ENCODE measurements at regions not wholly inside any gene's neighbourhood (a gene's known extent, or its start where the extent isn't known, plus 50 kb on each side); places are given as distances from the start of the nearest gene placed in this dataset.

DNA sequence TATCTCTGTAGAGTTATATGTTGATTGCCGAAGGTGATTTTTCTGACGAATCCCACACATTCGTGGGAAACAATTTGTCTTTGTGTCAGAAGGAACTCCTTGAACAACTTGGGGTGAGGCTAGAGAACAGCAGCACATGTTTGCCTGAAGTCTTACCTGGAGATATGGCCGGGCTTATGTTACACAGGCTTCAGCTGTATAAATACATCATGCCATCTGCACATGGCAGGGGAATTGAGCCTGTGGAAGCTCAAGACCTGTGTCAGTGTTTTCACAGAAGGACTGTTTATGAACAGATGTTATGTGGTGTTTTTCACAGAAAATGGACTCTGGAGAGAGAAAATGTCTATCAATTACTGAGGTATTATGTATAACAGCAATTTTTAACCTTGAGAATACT is 203.6 kb upstream of the MDFIC2 start:
- Histone ChIP-seq H3K36me3 (no peaks in the 10 kb centered on the region), H3K27me3 (no peaks in the 10 kb centered on the region), H3K27ac (no peak overlapping the region), H3K4me3 (no peak overlapping the region), H3K4me1 (no peaks in the 10 kb centered on the region), H3K9me3 (no peaks in the 10 kb centered on the region)
- TF ChIP-seq, protein P1, sequence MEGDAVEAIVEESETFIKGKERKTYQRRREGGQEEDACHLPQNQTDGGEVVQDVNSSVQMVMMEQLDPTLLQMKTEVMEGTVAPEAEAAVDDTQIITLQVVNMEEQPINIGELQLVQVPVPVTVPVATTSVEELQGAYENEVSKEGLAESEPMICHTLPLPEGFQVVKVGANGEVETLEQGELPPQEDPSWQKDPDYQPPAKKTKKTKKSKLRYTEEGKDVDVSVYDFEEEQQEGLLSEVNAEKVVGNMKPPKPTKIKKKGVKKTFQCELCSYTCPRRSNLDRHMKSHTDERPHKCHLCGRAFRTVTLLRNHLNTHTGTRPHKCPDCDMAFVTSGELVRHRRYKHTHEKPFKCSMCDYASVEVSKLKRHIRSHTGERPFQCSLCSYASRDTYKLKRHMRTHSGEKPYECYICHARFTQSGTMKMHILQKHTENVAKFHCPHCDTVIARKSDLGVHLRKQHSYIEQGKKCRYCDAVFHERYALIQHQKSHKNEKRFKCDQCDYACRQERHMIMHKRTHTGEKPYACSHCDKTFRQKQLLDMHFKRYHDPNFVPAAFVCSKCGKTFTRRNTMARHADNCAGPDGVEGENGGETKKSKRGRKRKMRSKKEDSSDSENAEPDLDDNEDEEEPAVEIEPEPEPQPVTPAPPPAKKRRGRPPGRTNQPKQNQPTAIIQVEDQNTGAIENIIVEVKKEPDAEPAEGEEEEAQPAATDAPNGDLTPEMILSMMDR (IDR thresholded peaks at IDR 0.05) = no peak
- TF ChIP-seq EP300 (IDR thresholded peaks at IDR 0.05) = no peak
- no peak for TF ChIP-seq POLR2AphosphoS5 (IDR thresholded peaks at IDR 0.05)
- TF ChIP-seq POLR2A (IDR thresholded peaks at IDR 0.05) = no peak
- 50 to 71% methylated on average over 4 of the region's 4 CpGs for WGBS, 2 donors
- intact Hi-C loops (cut with DNase I) = no loop called here
- DNase-seq = no peak

DNA sequence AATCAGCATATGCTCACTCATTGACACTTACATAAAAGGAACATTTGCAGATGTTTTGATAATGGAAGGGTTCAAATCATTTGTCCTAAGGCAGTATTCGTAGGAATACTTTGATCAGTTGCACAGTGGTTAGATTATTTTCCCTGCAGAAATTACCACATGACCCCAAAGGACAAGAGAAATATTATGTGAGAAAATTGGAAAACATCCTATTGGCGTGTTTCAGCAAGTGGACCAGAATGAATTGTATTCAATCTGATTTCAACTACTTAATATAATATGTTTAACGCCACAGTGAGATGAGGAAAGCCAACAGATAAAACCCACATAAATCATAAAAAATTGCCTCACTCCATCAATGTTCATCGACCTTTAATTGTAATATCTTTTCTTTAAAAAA is 195.0 kb upstream of the MDFIC2 start:
- peaks cover 0 to 16% (median 13%) of the 10 kb centered on the region in 4 donors for H3K4me1 ChIP-seq
- 80 to 89% methylated on average over 4 of the region's 4 CpGs for WGBS, 2 donors
- intact Hi-C loops (cut with DNase I) = loop anchor here (10.0 kb wide), 1 partner anchor 423 kb away; no protein-coding TSS in a partner anchor
- H3K4me3 ChIP-seq = no peak overlapping the region
- no peaks in the 10 kb centered on the region for H3K36me3 ChIP-seq
- H3K27ac ChIP-seq = no peak overlapping the region
- TF ChIP-seq EP300 (IDR thresholded peaks at IDR 0.05) = no peak
- TF ChIP-seq POLR2AphosphoS5 (IDR thresholded peaks at IDR 0.05) = no peak
- TF ChIP-seq, protein P1 (IDR thresholded peaks at IDR 0.05) = no peak
- no peak for DNase-seq
- H3K27me3 ChIP-seq = no peaks in the 10 kb centered on the region
- no peaks in the 10 kb centered on the region for H3K9me3 ChIP-seq

DNA sequence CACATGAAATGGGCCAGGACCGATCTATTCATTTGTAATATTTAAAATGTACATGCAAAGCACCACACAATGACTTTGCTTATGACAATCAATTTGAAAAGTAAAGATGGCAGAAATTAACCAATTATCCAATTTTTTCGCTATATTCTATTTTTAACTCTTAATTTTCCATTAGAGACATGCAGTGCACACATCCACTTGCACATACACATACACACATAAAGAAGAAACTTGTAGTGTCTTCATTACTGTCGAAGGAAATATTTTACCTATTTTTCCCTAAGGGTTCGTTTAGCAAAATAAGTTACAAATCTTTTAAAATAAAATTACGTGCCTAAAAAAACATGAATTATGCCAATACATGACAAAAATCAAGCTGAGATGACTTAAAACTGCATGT is 194.3 kb upstream of the MDFIC2 start:
- TF ChIP-seq, protein P1 (IDR thresholded peaks at IDR 0.05) = no peak
- TF ChIP-seq POLR2A (IDR thresholded peaks at IDR 0.05) (no peak), EP300 (IDR thresholded peaks at IDR 0.05) (no peak), POLR2AphosphoS5 (IDR thresholded peaks at IDR 0.05) (no peak)
- Histone ChIP-seq H3K4me1 (peaks cover 0 to 16% (median 13%) of the 10 kb centered on the region in 4 donors), H3K9me3 (no peaks in the 10 kb centered on the region), H3K4me3 (no peak overlapping the region), H3K36me3 (no peaks in the 10 kb centered on the region), H3K27me3 (no peaks in the 10 kb centered on the region), H3K27ac (no peak overlapping the region)
- DNase-seq = no peak
- 71 to 86% methylated on average over 5 of the region's 5 CpGs for WGBS, 2 donors
- intact Hi-C loops (cut with DNase I) = loop anchor here (10.0 kb wide), 1 partner anchor 422 kb away; no protein-coding TSS in a partner anchor

DNA sequence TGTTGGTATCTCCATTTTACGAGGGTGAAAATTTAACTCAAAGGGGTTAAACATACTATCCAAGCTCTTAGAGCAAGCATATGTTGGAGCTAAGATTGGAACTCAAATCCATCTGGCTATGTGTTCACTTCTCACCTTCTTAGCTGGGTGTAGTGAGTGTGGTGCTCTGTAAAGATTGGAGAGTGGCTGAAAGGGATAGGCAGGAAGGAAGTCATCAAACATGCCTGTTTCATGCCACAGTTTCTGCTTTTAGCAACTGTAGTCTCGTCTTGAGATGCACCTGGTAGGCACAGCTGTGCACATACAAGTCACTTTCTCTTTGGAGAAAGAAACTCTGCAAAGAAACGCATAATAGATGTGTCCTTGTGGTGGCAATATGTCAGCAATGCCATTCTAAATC is 189.1 kb upstream of the MDFIC2 start:
- no peaks in the 10 kb centered on the region for H3K9me3 ChIP-seq
- TF ChIP-seq EP300 (IDR thresholded peaks at IDR 0.05) (no peak), POLR2AphosphoS5 (IDR thresholded peaks at IDR 0.05) (no peak), POLR2A (IDR thresholded peaks at IDR 0.05) (no peak)
- TF ChIP-seq, protein P1 (IDR thresholded peaks at IDR 0.05) = no peak
- no peaks in the 10 kb centered on the region for H3K27me3 ChIP-seq
- DNase-seq = no peak
- H3K4me3 ChIP-seq = no peak overlapping the region
- H3K36me3 ChIP-seq = no peaks in the 10 kb centered on the region
- H3K4me1 ChIP-seq = peaks cover 0 to 16% (median 13%) of the 10 kb centered on the region in 4 donors
- intact Hi-C loops (cut with DNase I) = loop anchor here (10.0 kb wide), 1 partner anchor 417 kb away; no protein-coding TSS in a partner anchor
- WGBS, 2 donors = 37 to 48% methylated on average over 3 of the region's 3 CpGs
- H3K27ac ChIP-seq = no peak overlapping the region

DNA sequence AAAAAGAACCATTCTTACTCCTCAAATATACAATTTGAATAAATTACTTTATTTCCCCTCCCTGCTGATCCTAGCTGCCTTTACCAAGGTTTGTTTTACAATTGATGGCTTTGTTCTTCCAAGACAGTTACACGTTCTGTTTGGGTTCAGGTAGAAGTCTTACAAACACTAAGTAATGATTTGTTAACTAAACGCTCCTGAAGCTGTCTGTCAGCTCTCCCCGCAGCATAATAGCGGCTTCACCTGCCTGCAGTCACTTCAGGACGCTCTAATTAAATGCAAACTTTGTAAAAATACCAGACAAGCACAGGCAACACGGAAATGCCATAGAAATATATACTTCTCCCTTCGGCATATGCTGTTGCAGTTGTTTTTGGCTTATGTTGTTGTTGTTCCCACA is 176.4 kb upstream of the MDFIC2 start:
- H3K27me3 ChIP-seq = no peaks in the 10 kb centered on the region
- intact Hi-C loops (cut with DNase I) = no loop called here

More for the DNA sequence above, 176.4 kb upstream of the MDFIC2 start:
- H3K4me1 ChIP-seq = no peaks in the 10 kb centered on the region
- DNase-seq = no peak
- no peak overlapping the region for H3K27ac ChIP-seq
- no peaks in the 10 kb centered on the region for H3K9me3 ChIP-seq
- 15 to 52% methylated on average over 7 of the region's 7 CpGs for WGBS, 2 donors
- no peak for TF ChIP-seq POLR2AphosphoS5 (IDR thresholded peaks at IDR 0.05)
- TF ChIP-seq, protein P1 (IDR thresholded peaks at IDR 0.05) = no peak
- TF ChIP-seq POLR2A (IDR thresholded peaks at IDR 0.05) = no peak
- no peak for TF ChIP-seq EP300 (IDR thresholded peaks at IDR 0.05)
- no peak overlapping the region for H3K4me3 ChIP-seq
- no peaks in the 10 kb centered on the region for H3K36me3 ChIP-seq

All from sigmoid colon (tissue), 6 donors.